GM23338 (cell line): ENCODE measurements at regions not wholly inside any gene's neighbourhood (a gene's known extent, or its start where the extent isn't known, plus 50 kb on each side); places are given as distances from the start of the nearest gene placed in this dataset.

Experiments used
- ATAC-seq: fragments of 200-7000 bp; cut with Tn5 transposase; 3 replicates; pipeline ENCODE4 v1.9.1; 2020
- DNase-seq: peaks from one replicate; pipeline ENCODE4 v3.0.0-alpha.2; 2015; ENCODE audit warnings: low spot score
- H2AFZ ChIP-seq: fragments of 200-600 bp; sonication (generic); 2 replicates; pipeline ENCODE4 v1.8.0; 2016; ENCODE audit warnings: antibody characterized with exemption, mild to moderate bottlenecking, moderate library complexity
- H3F3A ChIP-seq: fragments of 200-600 bp; sonication (generic); replicated peaks from 2 replicates; pipeline ENCODE4 v1.8.0; 2017; ENCODE audit warnings: antibody characterized with exemption, mixed run types, low read depth
- H3K27ac ChIP-seq: fragments of 200-600 bp; sonication (generic); 2 replicates; pipeline ENCODE4 v1.6.1; 2016; ENCODE audit warnings: low read depth
- H3K27me3 ChIP-seq: fragments of 200-600 bp; sonication (generic); 2 replicates; pipeline ENCODE4 v1.8.0; 2016; ENCODE audit warnings: mild to moderate bottlenecking, mixed run types, moderate library complexity; ENCODE audit not compliant: insufficient read depth
- H3K36me3 ChIP-seq: fragments of 200-600 bp; sonication (generic); 2 replicates; pipeline ENCODE4 v1.8.0; 2016; ENCODE audit warnings: mild to moderate bottlenecking; ENCODE audit not compliant: insufficient read depth
- H3K4me1 ChIP-seq: fragments of 200-600 bp; sonication (generic); 2 replicates; pipeline ENCODE4 v1.8.0; 2016; ENCODE audit warnings: mild to moderate bottlenecking, moderate library complexity; ENCODE audit not compliant: insufficient read depth
- H3K4me2 ChIP-seq: fragments of 200-600 bp; sonication (generic); 2 replicates; pipeline ENCODE4 v1.7.1; 2017; ENCODE audit warnings: mixed run types
- H3K4me3 ChIP-seq: fragments of 200-600 bp; sonication (generic); 2 replicates; pipeline ENCODE4 v1.6.1; 2016; ENCODE audit warnings: mixed run types
- H3K79me2 ChIP-seq: fragments of 200-600 bp; sonication (generic); replicated peaks from 2 replicates; pipeline ENCODE4 v1.8.0; 2017; ENCODE audit warnings: mild to moderate bottlenecking; ENCODE audit not compliant: insufficient read depth
- H3K9me2 ChIP-seq: fragments of 200-600 bp; sonication (generic); 2 replicates; pipeline ENCODE4 v1.8.0; 2017; ENCODE audit not compliant: insufficient read depth
- H4K20me1 ChIP-seq: fragments of 200-600 bp; sonication (generic); replicated peaks from 2 replicates; pipeline ENCODE4 v1.8.0; 2017; ENCODE audit warnings: mild to moderate bottlenecking; ENCODE audit not compliant: insufficient read depth
- H3K27ac Mint-ChIP-seq: 2 replicates; pipeline ENCODE4 v1.8.0; 2020; ENCODE audit warnings: inconsistent platforms, mild to moderate bottlenecking, moderate library complexity, mixed read lengths
- H3K27me3 Mint-ChIP-seq: 3 replicates; pipeline ENCODE4 v1.8.0; 2022; ENCODE audit warnings: low read depth, mild to moderate bottlenecking, moderate library complexity, mixed read lengths, inconsistent platforms; ENCODE audit not compliant: insufficient read depth, poor library complexity
- H3K36me3 Mint-ChIP-seq: 3 replicates; pipeline ENCODE4 v1.8.0; 2021; ENCODE audit warnings: low read depth, mild to moderate bottlenecking, inconsistent platforms, moderate library complexity, mixed read lengths
- H3K4me1 Mint-ChIP-seq: 3 replicates; pipeline ENCODE4 v1.8.0; 2020; ENCODE audit warnings: mild to moderate bottlenecking, inconsistent platforms, mixed read lengths
- H3K4me3 Mint-ChIP-seq: 3 replicates; pipeline ENCODE4 v1.8.0; 2021; ENCODE audit warnings: moderate library complexity, mild to moderate bottlenecking, inconsistent platforms, mixed read lengths
- H3K9me3 Mint-ChIP-seq: 3 replicates; pipeline ENCODE4 v1.8.0; 2020; ENCODE audit warnings: moderate library complexity, mild to moderate bottlenecking, inconsistent platforms, mixed read lengths
- CREB1 ChIP-seq: fragments of 250-450 bp; sonication (Bioruptor Pico); IDR thresholded peaks from 2 replicates; pipeline ENCODE4 v1.5.0; 2020; ENCODE audit warnings: low read depth, mild to moderate bottlenecking, moderate library complexity
- CTCF ChIP-seq, 2 experiments: fragments of 200-600 bp in 1 of 2; sonication (generic) in 1 of 2; conservative IDR thresholded peaks; 2 replicates each; pipeline versions ENCODE4 v1.5.1 to v1.6.1; 2016 to 2017; ENCODE audit warnings: antibody characterized with exemption in 2 of 2, low read depth in 2 of 2, mild to moderate bottlenecking in 2 of 2, moderate library complexity in 1 of 2
- EZH2 ChIP-seq: fragments of 200-600 bp; sonication (generic); IDR thresholded peaks from one replicate; pipeline ENCODE4 v1.8.0; 2017; ENCODE audit warnings: antibody characterized with exemption, mild to moderate bottlenecking, low read depth; ENCODE audit not compliant: unreplicated experiment
- EZH2phosphoT487 ChIP-seq: fragments of 200-600 bp; sonication (generic); IDR thresholded peaks from one replicate; pipeline ENCODE4 v1.8.1; 2018; ENCODE audit warnings: antibody characterized with exemption; ENCODE audit not compliant: unreplicated experiment
- JUNB ChIP-seq: IDR thresholded peaks from one replicate; pipeline ENCODE4 v1.6.1; 2016; ENCODE audit warnings: antibody characterized with exemption; ENCODE audit not compliant: unreplicated experiment
- NANOG ChIP-seq: IDR thresholded peaks from 2 replicates; pipeline ENCODE4 v1.6.1; 2016; ENCODE audit warnings: antibody characterized with exemption, borderline replicate concordance
- POLR2AphosphoS5 ChIP-seq: IDR thresholded peaks from 2 replicates; pipeline ENCODE4 v1.6.1; 2016; ENCODE audit warnings: antibody characterized with exemption, low read depth
- STAT1 ChIP-seq: IDR thresholded peaks from one replicate; pipeline ENCODE4 v1.6.1; 2016; ENCODE audit warnings: antibody characterized with exemption; ENCODE audit not compliant: unreplicated experiment
- ZNF114 ChIP-seq: fragments of 250-450 bp; sonication (Bioruptor Pico); IDR thresholded peaks from 2 replicates; pipeline ENCODE4 v1.5.0; 2020; ENCODE audit warnings: mild to moderate bottlenecking, moderate library complexity
- ZNF331 ChIP-seq: fragments of 250-450 bp; sonication (Bioruptor Pico); IDR thresholded peaks from 2 replicates; pipeline ENCODE4 v1.5.0; 2020; ENCODE audit warnings: low read depth, mild to moderate bottlenecking, moderate library complexity
- TF ChIP-seq, protein P1 (sequence below): IDR thresholded peaks from 2 replicates; pipeline ENCODE4 v1.6.1; 2016; ENCODE audit warnings: antibody characterized with exemption
- TF ChIP-seq, protein P2 (sequence below): fragments of 250-450 bp; sonication (Bioruptor Pico); IDR thresholded peaks from 2 replicates; pipeline ENCODE4 v1.5.0; 2020; ENCODE audit warnings: mild to moderate bottlenecking, moderate library complexity
- TF ChIP-seq, protein P3 (sequence below): IDR thresholded peaks from one replicate; pipeline ENCODE4 v1.6.1; 2018; ENCODE audit warnings: antibody characterized with exemption; ENCODE audit not compliant: unreplicated experiment

DNA sequence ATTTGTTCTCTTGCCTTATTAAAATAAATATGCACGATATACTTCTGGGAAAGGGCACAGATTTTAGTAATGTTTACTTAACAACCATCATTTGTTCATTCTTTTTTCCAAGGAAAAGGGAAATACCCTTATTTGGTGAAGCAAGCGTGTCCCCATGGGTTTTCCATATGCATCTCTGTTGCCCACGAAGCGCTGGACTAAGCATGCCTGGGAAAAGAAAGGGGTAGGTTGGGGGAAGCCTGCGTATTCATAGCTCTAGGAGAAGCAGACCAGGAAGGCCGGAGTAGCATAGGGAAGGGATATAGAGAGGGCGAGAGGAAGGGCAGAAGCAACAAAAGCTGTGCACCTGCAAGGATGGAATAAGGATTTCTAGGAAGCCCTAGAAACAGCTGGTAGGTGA is 61.8 kb upstream of the ACO1 start:
- no peak for ATAC-seq
- no peaks in the 10 kb centered on the region for H3K36me3 Mint-ChIP-seq

More for the DNA sequence above, 61.8 kb upstream of the ACO1 start:
- no peaks in the 10 kb centered on the region for H3K27me3 Mint-ChIP-seq
- no peaks in the 10 kb centered on the region for H3K79me2 ChIP-seq
- H3K9me3 Mint-ChIP-seq, result no peaks in the 10 kb centered on the region
- H3K4me3 Mint-ChIP-seq, result no peak overlapping the region
- H3F3A ChIP-seq, result no peaks in the 10 kb centered on the region
- H3K9me2 ChIP-seq, result no peaks in the 10 kb centered on the region; the same call in 1 of the 2 replicates
- no peaks in the 10 kb centered on the region for H3K36me3 ChIP-seq
- no peak overlapping the region for H3K4me3 ChIP-seq
- H4K20me1 ChIP-seq, result no peaks in the 10 kb centered on the region
- no peak overlapping the region for H3K4me2 ChIP-seq
- no peak for DNase-seq
- H3K4me1 ChIP-seq, result no peaks in the 10 kb centered on the region
- peak overlapping the region; percentile 56; the same call in 1 of the 2 replicates for H2AFZ ChIP-seq
- peaks cover 5% of the 10 kb centered on the region; the same call in 2 of the 3 replicates for H3K4me1 Mint-ChIP-seq
- H3K27ac Mint-ChIP-seq, result no peak overlapping the region
- TF ChIP-seq STAT1 (no peak), ZNF114 (CRISPR knock-in tag) (no peak), JUNB (no peak), CTCF (conservative IDR thresholded peaks at IDR 0.05; ENCODE audit: low read depth in 2 of 2) (no peak), ZNF331 (CRISPR knock-in tag) (no peak), EZH2phosphoT487 (no peak), CREB1 (CRISPR knock-in tag) (no peak), NANOG (no peak), EZH2 (no peak), POLR2AphosphoS5 (no peak)
- TF ChIP-seq, protein P1, sequence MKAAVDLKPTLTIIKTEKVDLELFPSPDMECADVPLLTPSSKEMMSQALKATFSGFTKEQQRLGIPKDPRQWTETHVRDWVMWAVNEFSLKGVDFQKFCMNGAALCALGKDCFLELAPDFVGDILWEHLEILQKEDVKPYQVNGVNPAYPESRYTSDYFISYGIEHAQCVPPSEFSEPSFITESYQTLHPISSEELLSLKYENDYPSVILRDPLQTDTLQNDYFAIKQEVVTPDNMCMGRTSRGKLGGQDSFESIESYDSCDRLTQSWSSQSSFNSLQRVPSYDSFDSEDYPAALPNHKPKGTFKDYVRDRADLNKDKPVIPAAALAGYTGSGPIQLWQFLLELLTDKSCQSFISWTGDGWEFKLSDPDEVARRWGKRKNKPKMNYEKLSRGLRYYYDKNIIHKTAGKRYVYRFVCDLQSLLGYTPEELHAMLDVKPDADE, result no peak
- TF ChIP-seq, protein P2, sequence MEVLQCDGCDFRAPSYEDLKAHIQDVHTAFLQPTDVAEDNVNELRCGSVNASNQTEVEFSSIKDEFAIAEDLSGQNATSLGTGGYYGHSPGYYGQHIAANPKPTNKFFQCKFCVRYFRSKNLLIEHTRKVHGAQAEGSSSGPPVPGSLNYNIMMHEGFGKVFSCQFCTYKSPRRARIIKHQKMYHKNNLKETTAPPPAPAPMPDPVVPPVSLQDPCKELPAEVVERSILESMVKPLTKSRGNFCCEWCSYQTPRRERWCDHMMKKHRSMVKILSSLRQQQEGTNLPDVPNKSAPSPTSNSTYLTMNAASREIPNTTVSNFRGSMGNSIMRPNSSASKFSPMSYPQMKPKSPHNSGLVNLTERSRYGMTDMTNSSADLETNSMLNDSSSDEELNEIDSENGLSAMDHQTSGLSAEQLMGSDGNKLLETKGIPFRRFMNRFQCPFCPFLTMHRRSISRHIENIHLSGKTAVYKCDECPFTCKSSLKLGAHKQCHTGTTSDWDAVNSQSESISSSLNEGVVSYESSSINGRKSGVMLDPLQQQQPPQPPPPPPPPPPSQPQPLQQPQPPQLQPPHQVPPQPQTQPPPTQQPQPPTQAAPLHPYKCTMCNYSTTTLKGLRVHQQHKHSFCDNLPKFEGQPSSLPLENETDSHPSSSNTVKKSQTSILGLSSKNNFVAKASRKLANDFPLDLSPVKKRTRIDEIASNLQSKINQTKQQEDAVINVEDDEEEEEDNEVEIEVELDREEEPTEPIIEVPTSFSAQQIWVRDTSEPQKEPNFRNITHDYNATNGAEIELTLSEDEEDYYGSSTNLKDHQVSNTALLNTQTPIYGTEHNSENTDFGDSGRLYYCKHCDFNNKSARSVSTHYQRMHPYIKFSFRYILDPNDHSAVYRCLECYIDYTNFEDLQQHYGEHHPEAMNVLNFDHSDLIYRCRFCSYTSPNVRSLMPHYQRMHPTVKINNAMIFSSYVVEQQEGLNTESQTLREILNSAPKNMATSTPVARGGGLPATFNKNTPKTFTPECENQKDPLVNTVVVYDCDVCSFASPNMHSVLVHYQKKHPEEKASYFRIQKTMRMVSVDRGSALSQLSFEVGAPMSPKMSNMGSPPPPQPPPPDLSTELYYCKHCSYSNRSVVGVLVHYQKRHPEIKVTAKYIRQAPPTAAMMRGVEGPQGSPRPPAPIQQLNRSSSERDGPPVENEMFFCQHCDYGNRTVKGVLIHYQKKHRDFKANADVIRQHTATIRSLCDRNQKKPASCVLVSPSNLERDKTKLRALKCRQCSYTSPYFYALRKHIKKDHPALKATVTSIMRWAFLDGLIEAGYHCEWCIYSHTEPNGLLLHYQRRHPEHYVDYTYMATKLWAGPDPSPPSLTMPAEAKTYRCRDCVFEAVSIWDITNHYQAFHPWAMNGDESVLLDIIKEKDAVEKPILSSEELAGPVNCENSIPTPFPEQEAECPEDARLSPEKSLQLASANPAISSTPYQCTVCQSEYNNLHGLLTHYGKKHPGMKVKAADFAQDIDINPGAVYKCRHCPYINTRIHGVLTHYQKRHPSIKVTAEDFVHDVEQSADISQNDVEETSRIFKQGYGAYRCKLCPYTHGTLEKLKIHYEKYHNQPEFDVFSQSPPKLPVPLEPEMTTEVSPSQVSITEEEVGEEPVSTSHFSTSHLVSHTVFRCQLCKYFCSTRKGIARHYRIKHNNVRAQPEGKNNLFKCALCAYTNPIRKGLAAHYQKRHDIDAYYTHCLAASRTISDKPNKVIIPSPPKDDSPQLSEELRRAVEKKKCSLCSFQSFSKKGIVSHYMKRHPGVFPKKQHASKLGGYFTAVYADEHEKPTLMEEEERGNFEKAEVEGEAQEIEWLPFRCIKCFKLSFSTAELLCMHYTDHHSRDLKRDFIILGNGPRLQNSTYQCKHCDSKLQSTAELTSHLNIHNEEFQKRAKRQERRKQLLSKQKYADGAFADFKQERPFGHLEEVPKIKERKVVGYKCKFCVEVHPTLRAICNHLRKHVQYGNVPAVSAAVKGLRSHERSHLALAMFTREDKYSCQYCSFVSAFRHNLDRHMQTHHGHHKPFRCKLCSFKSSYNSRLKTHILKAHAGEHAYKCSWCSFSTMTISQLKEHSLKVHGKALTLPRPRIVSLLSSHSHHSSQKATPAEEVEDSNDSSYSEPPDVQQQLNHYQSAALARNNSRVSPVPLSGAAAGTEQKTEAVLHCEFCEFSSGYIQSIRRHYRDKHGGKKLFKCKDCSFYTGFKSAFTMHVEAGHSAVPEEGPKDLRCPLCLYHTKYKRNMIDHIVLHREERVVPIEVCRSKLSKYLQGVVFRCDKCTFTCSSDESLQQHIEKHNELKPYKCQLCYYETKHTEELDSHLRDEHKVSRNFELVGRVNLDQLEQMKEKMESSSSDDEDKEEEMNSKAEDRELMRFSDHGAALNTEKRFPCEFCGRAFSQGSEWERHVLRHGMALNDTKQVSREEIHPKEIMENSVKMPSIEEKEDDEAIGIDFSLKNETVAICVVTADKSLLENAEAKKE (CRISPR knock-in tag), result no peak
- TF ChIP-seq, protein P3, sequence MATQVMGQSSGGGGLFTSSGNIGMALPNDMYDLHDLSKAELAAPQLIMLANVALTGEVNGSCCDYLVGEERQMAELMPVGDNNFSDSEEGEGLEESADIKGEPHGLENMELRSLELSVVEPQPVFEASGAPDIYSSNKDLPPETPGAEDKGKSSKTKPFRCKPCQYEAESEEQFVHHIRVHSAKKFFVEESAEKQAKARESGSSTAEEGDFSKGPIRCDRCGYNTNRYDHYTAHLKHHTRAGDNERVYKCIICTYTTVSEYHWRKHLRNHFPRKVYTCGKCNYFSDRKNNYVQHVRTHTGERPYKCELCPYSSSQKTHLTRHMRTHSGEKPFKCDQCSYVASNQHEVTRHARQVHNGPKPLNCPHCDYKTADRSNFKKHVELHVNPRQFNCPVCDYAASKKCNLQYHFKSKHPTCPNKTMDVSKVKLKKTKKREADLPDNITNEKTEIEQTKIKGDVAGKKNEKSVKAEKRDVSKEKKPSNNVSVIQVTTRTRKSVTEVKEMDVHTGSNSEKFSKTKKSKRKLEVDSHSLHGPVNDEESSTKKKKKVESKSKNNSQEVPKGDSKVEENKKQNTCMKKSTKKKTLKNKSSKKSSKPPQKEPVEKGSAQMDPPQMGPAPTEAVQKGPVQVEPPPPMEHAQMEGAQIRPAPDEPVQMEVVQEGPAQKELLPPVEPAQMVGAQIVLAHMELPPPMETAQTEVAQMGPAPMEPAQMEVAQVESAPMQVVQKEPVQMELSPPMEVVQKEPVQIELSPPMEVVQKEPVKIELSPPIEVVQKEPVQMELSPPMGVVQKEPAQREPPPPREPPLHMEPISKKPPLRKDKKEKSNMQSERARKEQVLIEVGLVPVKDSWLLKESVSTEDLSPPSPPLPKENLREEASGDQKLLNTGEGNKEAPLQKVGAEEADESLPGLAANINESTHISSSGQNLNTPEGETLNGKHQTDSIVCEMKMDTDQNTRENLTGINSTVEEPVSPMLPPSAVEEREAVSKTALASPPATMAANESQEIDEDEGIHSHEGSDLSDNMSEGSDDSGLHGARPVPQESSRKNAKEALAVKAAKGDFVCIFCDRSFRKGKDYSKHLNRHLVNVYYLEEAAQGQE, result no peak
- H3K27me3 ChIP-seq, result no peaks in the 10 kb centered on the region
- H3K27ac ChIP-seq, result no peak overlapping the region
